Panc1 (cell line): ENCODE measurements at regions not wholly inside any gene's neighbourhood (a gene's known extent, or its start where the extent isn't known, plus 50 kb on each side); places are given as distances from the start of the nearest gene placed in this dataset.

Experiments
- ATAC-seq: fragments of 200-7000 bp; cut with Tn5 transposase; 2 replicates; pipeline ENCODE4 v1.9.1; 2020; ENCODE audit warnings: mild to moderate bottlenecking, moderate library complexity
- BruUV-seq: library from RNA; stranded (reverse); fragments of 400-500 nt; replicated peaks from 2 replicates; lab custom pipeline; 2021; lab: Mats Ljungman, UMichigan
- CTCF ChIA-PET: fragments of 300-600 bp; sonication (Branson Sonifier 250); formaldehyde crosslinking; loops from one replicate; lab custom pipeline; 2022; ENCODE audit warnings: antibody characterized with exemption; lab: Charles Lee
- POLR2A ChIA-PET: fragments of 300-600 bp; sonication (Branson Sonifier 250); formaldehyde crosslinking; loops from one replicate; lab custom pipeline; 2022; ENCODE audit warnings: antibody characterized with exemption; lab: Charles Lee
- DNase-seq: peaks from one replicate; pipeline ENCODE4 v3.0.0-alpha.2; 2010; ENCODE audit warnings: low read depth, low spot score
- H3K27ac ChIP-seq: 2 replicates; pipeline ENCODE4 v1.5.1; 2011; ENCODE audit warnings: mild to moderate bottlenecking, low read length, inconsistent platforms
- H3K27me3 ChIP-seq: fragments of 200-500 bp; sonication (Bioruptor generic); 2 replicates; pipeline ENCODE4 v1.6.0; 2014; ENCODE audit warnings: low read length, inconsistent platforms; ENCODE audit not compliant: control insufficient read depth, insufficient read depth
- H3K36me3 ChIP-seq: fragments of 200-500 bp; sonication (Bioruptor generic); 2 replicates; pipeline ENCODE4 v1.5.1; 2014; ENCODE audit warnings: inconsistent platforms, mild to moderate bottlenecking, low read length, moderate library complexity; ENCODE audit not compliant: control insufficient read depth, insufficient read depth
- H3K4me1 ChIP-seq: 2 replicates; pipeline ENCODE4 v1.5.1; 2011; ENCODE audit warnings: inconsistent platforms, mild to moderate bottlenecking, low read length, moderate library complexity; ENCODE audit not compliant: control insufficient read depth, insufficient read depth
- H3K4me3 ChIP-seq, 2 experiments: 2 replicates each; pipeline ENCODE4 v1.5.1; 2011 to 2012; ENCODE audit warnings: low read depth in 2 of 2, low read length in 2 of 2, mild to moderate bottlenecking in 2 of 2, inconsistent platforms in 1 of 2, moderate library complexity in 1 of 2
- H3K9me3 ChIP-seq: fragments of 200-500 bp; sonication (Bioruptor generic); 2 replicates; pipeline ENCODE4 v1.5.1; 2014; ENCODE audit warnings: low read depth, mild to moderate bottlenecking, inconsistent platforms, low read length, moderate library complexity; ENCODE audit not compliant: control insufficient read depth, insufficient read depth
- CTCF ChIP-seq: fragments of 450-650 bp; IDR thresholded peaks from 2 replicates; pipeline ENCODE4 v1.5.1; 2017; ENCODE audit warnings: mild to moderate bottlenecking
- POLR2AphosphoS5 ChIP-seq: IDR thresholded peaks from 2 replicates; pipeline ENCODE4 v1.6.1; 2012; ENCODE audit warnings: mild to moderate bottlenecking, low read depth, low read length, moderate library complexity
- REST ChIP-seq, 2 experiments: IDR thresholded peaks; 2 replicates each; pipeline ENCODE4 v1.6.1; 2011 to 2012; ENCODE audit warnings: low read depth in 2 of 2, control low read depth in 1 of 2, low read length in 1 of 2, mild to moderate bottlenecking in 1 of 2, moderate library complexity in 1 of 2; ENCODE audit not compliant: insufficient read depth in 1 of 2
- SIN3A ChIP-seq: IDR thresholded peaks from 2 replicates; pipeline ENCODE4 v1.6.1; 2012; ENCODE audit warnings: low read depth, mild to moderate bottlenecking, low read length, moderate library complexity, borderline replicate concordance; ENCODE audit not compliant: insufficient read depth
- TCF7L2 ChIP-seq: IDR thresholded peaks from 2 replicates; pipeline ENCODE4 v1.6.1; 2011; ENCODE audit warnings: mild to moderate bottlenecking, low read depth, low read length, inconsistent platforms
- in situ Hi-C: cut with HindIII; loops from 2 replicates; pipeline ENCODE4 v1.10.0; 2016; ENCODE audit warnings: low sequenced_read_pairs, low pct_unique_long_range_greater_than_20kb
- intact Hi-C: fragments of 100-400 bp; cut with micrococcal nuclease; formaldehyde crosslinking; loops from one replicate; pipeline ENCODE4 v1.10.0; 2022; ENCODE audit not compliant: unreplicated experiment

- in situ Hi-C loops (no loop called here), intact Hi-C loops (no loop called here)
- no TSS peak for BruUV-seq
- ATAC-seq (no peak), DNase-seq (no peak)
- H3K9me3 ChIP-seq: no peaks in the 10 kb centered on the region
- ChIA-PET POLR2A (no interaction called here), CTCF (no interaction called here)
- TF ChIP-seq TCF7L2: no peak
- no peak for TF ChIP-seq POLR2AphosphoS5
- no peak for TF ChIP-seq REST (IDR thresholded peaks at IDR 0.05; ENCODE audit: insufficient read depth in 1 of 2, low read depth in 2 of 2, low read length in 1 of 2)
- TF ChIP-seq CTCF: no peak
- no peak for TF ChIP-seq SIN3A
- H3K4me3 ChIP-seq: no peak overlapping the region
- no peaks in the 10 kb centered on the region for H3K36me3 ChIP-seq
- H3K27ac ChIP-seq: no peak overlapping the region
- H3K27me3 ChIP-seq: no peaks in the 10 kb centered on the region; the same call in 1 of the 2 replicates
- no peaks in the 10 kb centered on the region for H3K4me1 ChIP-seq
These were observed 131.3 kb downstream of the SLC30A10 start for GRCh38 chr1:219797009-219797408.

- BruUV-seq: no TSS peak
- no peak overlapping the region for H3K27ac ChIP-seq
- POLR2A ChIA-PET: no interaction called here
- TF ChIP-seq SIN3A: no peak
- no peaks in the 10 kb centered on the region for H3K36me3 ChIP-seq
- CTCF ChIA-PET: no interaction called here
- no peaks in the 10 kb centered on the region for H3K4me1 ChIP-seq
- in situ Hi-C loops (no loop called here), intact Hi-C loops (no loop called here)
- no peak overlapping the region for H3K4me3 ChIP-seq
- H3K27me3 ChIP-seq: no peaks in the 10 kb centered on the region; the same call in 1 of the 2 replicates
- no peak for ATAC-seq
- no peak for DNase-seq
- H3K9me3 ChIP-seq: no peaks in the 10 kb centered on the region
These were observed 132.9 kb downstream of the SLC30A10 start for GRCh38 chr1:219795363-219795917.

GRCh38 chr1:219794085-219794743, 134.1 kb downstream of the SLC30A10 start:
- no peak for ATAC-seq
- H3K36me3 ChIP-seq: no peaks in the 10 kb centered on the region
- H3K27me3 ChIP-seq: no peaks in the 10 kb centered on the region
- intact Hi-C loops: no loop called here
- H3K4me3 ChIP-seq: no peak overlapping the region
- ChIA-PET POLR2A (no interaction called here), CTCF (no interaction called here)
- H3K9me3 ChIP-seq: no peaks in the 10 kb centered on the region
- no TSS peak for BruUV-seq
- in situ Hi-C loops: no loop called here
- TF ChIP-seq CTCF: no peak
- no peak for TF ChIP-seq SIN3A
- TF ChIP-seq TCF7L2: no peak
- no peak for TF ChIP-seq POLR2AphosphoS5
- no peak for TF ChIP-seq REST (IDR thresholded peaks at IDR 0.05; ENCODE audit: insufficient read depth in 1 of 2, low read depth in 2 of 2, low read length in 1 of 2)
- DNase-seq: no peak
- no peaks in the 10 kb centered on the region for H3K4me1 ChIP-seq
- H3K27ac ChIP-seq: no peak overlapping the region
